ENCODE measurements at regions not wholly inside any gene's neighbourhood (a gene's known extent, or its start where the extent isn't known, plus 50 kb on each side); places are given as distances from the start of the nearest gene placed in this dataset.

- TF ChIP-seq CTCF (IDR thresholded peaks at IDR 0.05 in 8 of 11, conservative IDR thresholded peaks at IDR 0.05 in 3 of 11) (no peak), POLR2A (IDR thresholded peaks at IDR 0.05) (no peak)
Measured at GRCh38 chr13:50457415-50458393, 385.8 kb downstream of the DLEU7 start.
